PFSK-1 (cell line): ENCODE measurements at regions not wholly inside any gene's neighbourhood (a gene's known extent, or its start where the extent isn't known, plus 50 kb on each side); places are given as distances from the start of the nearest gene placed in this dataset.

ENCODE experiments used
- FOXP2 ChIP-seq: optimal IDR thresholded peaks from 2 replicates; pipeline ENCODE3; 2011; ENCODE audit warnings: borderline replicate concordance, control low read depth, inconsistent platforms; ENCODE audit not compliant: insufficient read depth; ENCODE audit errors: extremely low read length, extremely low read depth
- POLR2AphosphoS5 ChIP-seq: IDR thresholded peaks from 2 replicates; pipeline ENCODE4 v1.6.1; 2012; ENCODE audit warnings: low read depth, mild to moderate bottlenecking, control low read depth, low read length, moderate library complexity
- SIN3A ChIP-seq: IDR thresholded peaks from 2 replicates; pipeline ENCODE4 v1.6.1; 2012; ENCODE audit warnings: mild to moderate bottlenecking, low read length, moderate library complexity, borderline replicate concordance; ENCODE audit not compliant: insufficient read depth
- TAF1 ChIP-seq: IDR thresholded peaks from 2 replicates; pipeline ENCODE4 v1.6.1; 2012; ENCODE audit warnings: low read length, control low read depth, borderline replicate concordance; ENCODE audit not compliant: insufficient read depth
- TF ChIP-seq, protein P1 (sequence below), 2 experiments: IDR thresholded peaks; 2 replicates each; pipeline versions ENCODE4 v1.6.1 to v1.8.0; 2011 to 2012; ENCODE audit warnings: low read depth in 2 of 2, low read length in 2 of 2, control low read depth in 1 of 2, inconsistent platforms in 1 of 2, mild to moderate bottlenecking in 1 of 2, moderate library complexity in 1 of 2; ENCODE audit not compliant: insufficient read depth in 1 of 2

DNA sequence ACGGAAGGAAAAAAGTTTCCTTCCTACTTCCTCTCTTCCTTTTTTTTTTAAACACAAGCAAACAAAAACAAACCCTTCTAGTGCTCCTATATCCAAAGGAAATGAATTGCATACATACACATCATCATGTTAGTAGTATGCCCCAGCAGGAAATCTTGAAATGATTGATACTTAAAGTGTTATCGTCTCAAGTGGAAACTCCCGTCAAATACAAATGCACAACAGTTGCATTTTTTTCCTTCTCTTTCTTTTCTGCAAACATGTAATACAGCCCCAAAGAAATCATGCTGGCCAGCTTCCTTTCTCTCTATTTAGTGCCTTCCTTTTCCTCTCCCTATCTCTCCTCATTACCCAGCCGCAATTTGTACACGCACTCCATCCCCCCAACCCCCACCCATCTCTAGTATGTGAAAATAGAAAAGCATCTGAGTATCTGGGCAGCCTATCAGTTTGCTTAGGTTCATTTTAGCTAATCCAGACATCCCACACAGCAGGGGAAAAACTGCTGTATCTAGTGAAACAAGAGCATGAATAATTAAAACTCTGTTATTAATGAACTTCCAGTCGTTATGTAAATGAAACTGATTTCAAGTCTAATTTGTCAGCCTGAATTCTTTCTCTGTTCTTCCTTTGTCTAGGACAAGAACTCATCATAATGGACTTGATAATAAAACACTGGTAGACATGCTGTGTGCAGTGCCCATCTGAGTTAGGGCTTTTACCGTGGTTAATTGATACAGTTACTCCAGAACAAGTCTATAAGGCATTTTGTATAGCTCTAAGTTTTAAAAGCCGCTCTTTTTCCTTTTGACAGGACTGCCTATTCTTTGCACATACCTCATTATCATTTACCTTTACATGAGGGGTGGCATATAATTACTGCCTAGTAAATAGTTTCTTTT is 336.5 kb upstream of the ADGRL2 start:
- TF ChIP-seq FOXP2 = no peak
- no peak for TF ChIP-seq POLR2AphosphoS5
- TF ChIP-seq SIN3A = no peak
- TF ChIP-seq, protein P1, sequence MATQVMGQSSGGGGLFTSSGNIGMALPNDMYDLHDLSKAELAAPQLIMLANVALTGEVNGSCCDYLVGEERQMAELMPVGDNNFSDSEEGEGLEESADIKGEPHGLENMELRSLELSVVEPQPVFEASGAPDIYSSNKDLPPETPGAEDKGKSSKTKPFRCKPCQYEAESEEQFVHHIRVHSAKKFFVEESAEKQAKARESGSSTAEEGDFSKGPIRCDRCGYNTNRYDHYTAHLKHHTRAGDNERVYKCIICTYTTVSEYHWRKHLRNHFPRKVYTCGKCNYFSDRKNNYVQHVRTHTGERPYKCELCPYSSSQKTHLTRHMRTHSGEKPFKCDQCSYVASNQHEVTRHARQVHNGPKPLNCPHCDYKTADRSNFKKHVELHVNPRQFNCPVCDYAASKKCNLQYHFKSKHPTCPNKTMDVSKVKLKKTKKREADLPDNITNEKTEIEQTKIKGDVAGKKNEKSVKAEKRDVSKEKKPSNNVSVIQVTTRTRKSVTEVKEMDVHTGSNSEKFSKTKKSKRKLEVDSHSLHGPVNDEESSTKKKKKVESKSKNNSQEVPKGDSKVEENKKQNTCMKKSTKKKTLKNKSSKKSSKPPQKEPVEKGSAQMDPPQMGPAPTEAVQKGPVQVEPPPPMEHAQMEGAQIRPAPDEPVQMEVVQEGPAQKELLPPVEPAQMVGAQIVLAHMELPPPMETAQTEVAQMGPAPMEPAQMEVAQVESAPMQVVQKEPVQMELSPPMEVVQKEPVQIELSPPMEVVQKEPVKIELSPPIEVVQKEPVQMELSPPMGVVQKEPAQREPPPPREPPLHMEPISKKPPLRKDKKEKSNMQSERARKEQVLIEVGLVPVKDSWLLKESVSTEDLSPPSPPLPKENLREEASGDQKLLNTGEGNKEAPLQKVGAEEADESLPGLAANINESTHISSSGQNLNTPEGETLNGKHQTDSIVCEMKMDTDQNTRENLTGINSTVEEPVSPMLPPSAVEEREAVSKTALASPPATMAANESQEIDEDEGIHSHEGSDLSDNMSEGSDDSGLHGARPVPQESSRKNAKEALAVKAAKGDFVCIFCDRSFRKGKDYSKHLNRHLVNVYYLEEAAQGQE (IDR thresholded peaks at IDR 0.05; ENCODE audit: insufficient read depth in 1 of 2, low read depth in 2 of 2, low read length in 2 of 2) = no peak

DNA sequence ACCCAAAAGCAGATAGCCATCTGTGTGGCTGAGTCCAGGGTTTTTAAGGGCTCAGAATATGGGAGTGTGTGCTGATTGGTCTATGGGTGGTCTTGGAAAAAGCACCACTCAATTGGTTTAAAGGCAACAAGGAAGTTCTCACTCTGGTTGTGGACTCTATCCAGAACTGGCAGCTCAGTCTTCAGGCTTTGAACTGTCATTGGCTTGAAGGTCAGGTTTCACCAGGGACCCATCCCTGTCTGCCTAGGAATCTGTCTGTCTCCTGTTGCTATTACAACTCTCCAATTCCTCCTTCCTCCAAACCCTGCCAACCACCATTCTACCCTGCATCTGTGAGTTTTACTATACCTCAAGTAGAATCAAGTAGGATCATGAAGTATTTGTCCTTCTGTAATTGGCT is 341.7 kb upstream of the ADGRL2 start:
- no peak for TF ChIP-seq POLR2AphosphoS5
- TF ChIP-seq, protein P1 (IDR thresholded peaks at IDR 0.05; ENCODE audit: insufficient read depth in 1 of 2, low read depth in 2 of 2, low read length in 2 of 2) = no peak
- TF ChIP-seq FOXP2 = no peak
- TF ChIP-seq SIN3A = no peak
- TF ChIP-seq TAF1 = no peak

DNA sequence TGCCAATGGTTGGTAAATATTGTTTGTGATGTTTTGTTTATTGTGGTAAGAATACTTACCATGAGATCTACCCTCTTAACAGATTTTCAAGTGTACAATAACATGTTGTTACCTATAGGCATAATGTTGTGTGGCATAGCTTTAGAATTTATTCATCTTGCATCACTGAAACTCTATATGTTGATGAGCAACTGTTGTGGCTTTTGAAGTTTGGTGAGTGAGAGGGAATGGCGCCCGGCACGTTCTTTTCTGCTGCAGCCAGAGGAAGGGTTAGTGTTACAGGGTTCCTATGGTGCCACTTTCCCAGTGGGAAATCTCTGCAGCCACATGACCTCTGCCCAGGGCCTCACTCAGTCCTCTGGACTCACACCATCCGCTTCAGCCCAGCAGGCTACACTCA is 342.5 kb upstream of the ADGRL2 start:
- TF ChIP-seq FOXP2 (no peak), POLR2AphosphoS5 (no peak), SIN3A (no peak), TAF1 (no peak)
- TF ChIP-seq, protein P1 (IDR thresholded peaks at IDR 0.05; ENCODE audit: insufficient read depth in 1 of 2, low read depth in 2 of 2, low read length in 2 of 2) = no peak

DNA sequence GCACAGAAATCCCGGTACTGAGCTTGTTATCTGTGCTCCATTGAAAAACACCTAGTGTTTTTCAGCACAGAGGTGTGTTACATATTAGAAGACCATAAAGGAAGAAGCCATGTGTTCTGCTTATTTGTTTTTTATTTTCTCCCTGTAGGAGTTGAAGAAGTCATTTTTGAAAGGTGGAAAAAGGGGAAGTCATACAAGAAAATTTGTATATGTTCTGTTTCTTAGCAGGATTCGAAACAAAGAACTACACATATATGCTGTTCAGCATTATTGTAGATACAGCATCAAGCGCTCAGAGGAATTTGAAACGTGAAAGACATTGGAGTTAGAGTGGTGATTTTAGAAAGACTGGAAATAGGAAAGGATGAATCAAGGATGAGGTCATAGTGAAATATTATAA is 345.3 kb upstream of the ADGRL2 start:
- no peak for TF ChIP-seq TAF1
- TF ChIP-seq, protein P1 (IDR thresholded peaks at IDR 0.05; ENCODE audit: insufficient read depth in 1 of 2, low read depth in 2 of 2, low read length in 2 of 2) = no peak
- TF ChIP-seq SIN3A = no peak
- no peak for TF ChIP-seq POLR2AphosphoS5
- no peak for TF ChIP-seq FOXP2
